WTC11 (cell line): ENCODE measurements at regions not wholly inside any gene's neighbourhood (a gene's known extent, or its start where the extent isn't known, plus 50 kb on each side); places are given as distances from the start of the nearest gene placed in this dataset.

Experiments
- ATAC-seq: fragments of 200-7000 bp; cut with Tn5 transposase; 2 replicates; pipeline ENCODE4 v1.10.0; 2021; ENCODE audit warnings: mild to moderate bottlenecking, moderate library complexity
- CTCF ChIA-PET: fragments of 300-600 bp; sonication (Branson Sonifier 250); formaldehyde crosslinking; loops from one replicate; lab custom pipeline; 2021; ENCODE audit warnings: antibody characterized with exemption; lab: Charles Lee
- POLR2A ChIA-PET: fragments of 350-600 bp; sonication (Branson Sonifier 250); formaldehyde crosslinking; loops from one replicate; lab custom pipeline; 2021; ENCODE audit warnings: antibody characterized with exemption; lab: Charles Lee
- DNase-seq: peaks from one replicate; pipeline ENCODE4 v3.0.0; 2021; ENCODE audit warnings: low spot score
- H3K27ac Mint-ChIP-seq: 2 replicates; pipeline ENCODE4 v1.8.0; 2021; ENCODE audit warnings: mixed read lengths
- H3K27me3 Mint-ChIP-seq: 2 replicates; pipeline ENCODE4 v1.8.0; 2021; ENCODE audit warnings: low read depth, mild to moderate bottlenecking, moderate library complexity, mixed read lengths
- H3K36me3 Mint-ChIP-seq: 2 replicates; pipeline ENCODE4 v1.8.0; 2021; ENCODE audit warnings: mixed read lengths
- H3K4me1 Mint-ChIP-seq: 2 replicates; pipeline ENCODE4 v1.8.0; 2022; ENCODE audit warnings: mixed read lengths
- H3K4me3 Mint-ChIP-seq: 2 replicates; pipeline ENCODE4 v1.8.0; 2021; ENCODE audit warnings: mild to moderate bottlenecking, moderate library complexity, mixed read lengths
- H3K9me3 Mint-ChIP-seq: 2 replicates; pipeline ENCODE4 v1.8.0; 2021; ENCODE audit warnings: mixed read lengths
- CBFB ChIP-seq: sonication (generic); formaldehyde crosslinking; IDR thresholded peaks from 2 replicates; pipeline ENCODE4 v1.8.1; 2022; ENCODE audit warnings: mild to moderate bottlenecking, low read depth, missing genetic modification reagents
- CDX4 ChIP-seq: fragments of 250-450 bp; sonication (Bioruptor Pico); IDR thresholded peaks from 2 replicates; pipeline ENCODE4 v1.9.0; 2021; ENCODE audit warnings: moderate library complexity, mild to moderate bottlenecking, inconsistent platforms, borderline replicate concordance
- HMGXB4 ChIP-seq: sonication (generic); formaldehyde crosslinking; IDR thresholded peaks from 2 replicates; pipeline ENCODE4 v1.8.1; 2023; ENCODE audit warnings: mild to moderate bottlenecking, moderate library complexity, missing genetic modification reagents
- NR1H2 ChIP-seq: sonication (generic); formaldehyde crosslinking; IDR thresholded peaks from 2 replicates; pipeline ENCODE4 v1.9.0; 2021; ENCODE audit warnings: mild to moderate bottlenecking, moderate library complexity, missing genetic modification reagents
- PRDM15 ChIP-seq: sonication (generic); formaldehyde crosslinking; IDR thresholded peaks from 2 replicates; pipeline ENCODE4 v1.8.0; 2022; ENCODE audit warnings: missing genetic modification reagents
- SMAD4 ChIP-seq: sonication (generic); formaldehyde crosslinking; IDR thresholded peaks from 2 replicates; pipeline ENCODE4 v1.8.0; 2022; ENCODE audit warnings: mild to moderate bottlenecking, missing genetic modification reagents
- TF ChIP-seq, protein P1 (sequence below): fragments of 250-450 bp; sonication (Bioruptor Pico); IDR thresholded peaks from 2 replicates; pipeline ENCODE4 v1.9.0; 2021; ENCODE audit warnings: mild to moderate bottlenecking
- TF ChIP-seq, protein P2 (sequence below): fragments of 250-450 bp; sonication (Bioruptor Pico); IDR thresholded peaks from 2 replicates; pipeline ENCODE4 v1.8.0; 2021; ENCODE audit warnings: mild to moderate bottlenecking
- TF ChIP-seq, protein P3 (sequence below): fragments of 250-450 bp; sonication (Bioruptor Pico); IDR thresholded peaks from 2 replicates; pipeline ENCODE4 v1.9.0; 2021; ENCODE audit warnings: mild to moderate bottlenecking
- TF ChIP-seq, protein P4 (sequence below): sonication (generic); formaldehyde crosslinking; IDR thresholded peaks from 2 replicates; pipeline ENCODE4 v1.8.1; 2023; ENCODE audit warnings: mild to moderate bottlenecking, missing genetic modification reagents, borderline replicate concordance

- Mint-ChIP-seq H3K27ac (no peak overlapping the region), H3K4me3 (no peak overlapping the region), H3K36me3 (peaks cover 12% of the 10 kb centered on the region), H3K4me1 (peaks cover 38% of the 10 kb centered on the region), H3K9me3 (peaks cover 13% of the 10 kb centered on the region), H3K27me3 (no peaks in the 10 kb centered on the region; the same call in 1 of the 2 replicates)
- CTCF ChIA-PET, result no interaction called here
- ATAC-seq (no peak), DNase-seq (no peak)
- POLR2A ChIA-PET, result no interaction called here
- TF ChIP-seq HMGXB4 (CRISPR knock-in tag) (no peak), SMAD4 (CRISPR knock-in tag) (no peak), NR1H2 (CRISPR knock-in tag) (no peak), PRDM15 (no peak), CDX4 (CRISPR knock-in tag) (no peak), CBFB (CRISPR knock-in tag) (no peak)
- TF ChIP-seq, protein P1, sequence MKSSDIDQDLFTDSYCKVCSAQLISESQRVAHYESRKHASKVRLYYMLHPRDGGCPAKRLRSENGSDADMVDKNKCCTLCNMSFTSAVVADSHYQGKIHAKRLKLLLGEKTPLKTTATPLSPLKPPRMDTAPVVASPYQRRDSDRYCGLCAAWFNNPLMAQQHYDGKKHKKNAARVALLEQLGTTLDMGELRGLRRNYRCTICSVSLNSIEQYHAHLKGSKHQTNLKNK (CRISPR knock-in tag), result no peak
- TF ChIP-seq, protein P2, sequence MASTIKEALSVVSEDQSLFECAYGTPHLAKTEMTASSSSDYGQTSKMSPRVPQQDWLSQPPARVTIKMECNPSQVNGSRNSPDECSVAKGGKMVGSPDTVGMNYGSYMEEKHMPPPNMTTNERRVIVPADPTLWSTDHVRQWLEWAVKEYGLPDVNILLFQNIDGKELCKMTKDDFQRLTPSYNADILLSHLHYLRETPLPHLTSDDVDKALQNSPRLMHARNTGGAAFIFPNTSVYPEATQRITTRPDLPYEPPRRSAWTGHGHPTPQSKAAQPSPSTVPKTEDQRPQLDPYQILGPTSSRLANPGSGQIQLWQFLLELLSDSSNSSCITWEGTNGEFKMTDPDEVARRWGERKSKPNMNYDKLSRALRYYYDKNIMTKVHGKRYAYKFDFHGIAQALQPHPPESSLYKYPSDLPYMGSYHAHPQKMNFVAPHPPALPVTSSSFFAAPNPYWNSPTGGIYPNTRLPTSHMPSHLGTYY (CRISPR knock-in tag), result no peak
- TF ChIP-seq, protein P3, sequence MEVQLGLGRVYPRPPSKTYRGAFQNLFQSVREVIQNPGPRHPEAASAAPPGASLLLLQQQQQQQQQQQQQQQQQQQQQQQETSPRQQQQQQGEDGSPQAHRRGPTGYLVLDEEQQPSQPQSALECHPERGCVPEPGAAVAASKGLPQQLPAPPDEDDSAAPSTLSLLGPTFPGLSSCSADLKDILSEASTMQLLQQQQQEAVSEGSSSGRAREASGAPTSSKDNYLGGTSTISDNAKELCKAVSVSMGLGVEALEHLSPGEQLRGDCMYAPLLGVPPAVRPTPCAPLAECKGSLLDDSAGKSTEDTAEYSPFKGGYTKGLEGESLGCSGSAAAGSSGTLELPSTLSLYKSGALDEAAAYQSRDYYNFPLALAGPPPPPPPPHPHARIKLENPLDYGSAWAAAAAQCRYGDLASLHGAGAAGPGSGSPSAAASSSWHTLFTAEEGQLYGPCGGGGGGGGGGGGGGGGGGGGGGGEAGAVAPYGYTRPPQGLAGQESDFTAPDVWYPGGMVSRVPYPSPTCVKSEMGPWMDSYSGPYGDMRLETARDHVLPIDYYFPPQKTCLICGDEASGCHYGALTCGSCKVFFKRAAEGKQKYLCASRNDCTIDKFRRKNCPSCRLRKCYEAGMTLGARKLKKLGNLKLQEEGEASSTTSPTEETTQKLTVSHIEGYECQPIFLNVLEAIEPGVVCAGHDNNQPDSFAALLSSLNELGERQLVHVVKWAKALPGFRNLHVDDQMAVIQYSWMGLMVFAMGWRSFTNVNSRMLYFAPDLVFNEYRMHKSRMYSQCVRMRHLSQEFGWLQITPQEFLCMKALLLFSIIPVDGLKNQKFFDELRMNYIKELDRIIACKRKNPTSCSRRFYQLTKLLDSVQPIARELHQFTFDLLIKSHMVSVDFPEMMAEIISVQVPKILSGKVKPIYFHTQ (CRISPR knock-in tag), result no peak
- TF ChIP-seq, protein P4, sequence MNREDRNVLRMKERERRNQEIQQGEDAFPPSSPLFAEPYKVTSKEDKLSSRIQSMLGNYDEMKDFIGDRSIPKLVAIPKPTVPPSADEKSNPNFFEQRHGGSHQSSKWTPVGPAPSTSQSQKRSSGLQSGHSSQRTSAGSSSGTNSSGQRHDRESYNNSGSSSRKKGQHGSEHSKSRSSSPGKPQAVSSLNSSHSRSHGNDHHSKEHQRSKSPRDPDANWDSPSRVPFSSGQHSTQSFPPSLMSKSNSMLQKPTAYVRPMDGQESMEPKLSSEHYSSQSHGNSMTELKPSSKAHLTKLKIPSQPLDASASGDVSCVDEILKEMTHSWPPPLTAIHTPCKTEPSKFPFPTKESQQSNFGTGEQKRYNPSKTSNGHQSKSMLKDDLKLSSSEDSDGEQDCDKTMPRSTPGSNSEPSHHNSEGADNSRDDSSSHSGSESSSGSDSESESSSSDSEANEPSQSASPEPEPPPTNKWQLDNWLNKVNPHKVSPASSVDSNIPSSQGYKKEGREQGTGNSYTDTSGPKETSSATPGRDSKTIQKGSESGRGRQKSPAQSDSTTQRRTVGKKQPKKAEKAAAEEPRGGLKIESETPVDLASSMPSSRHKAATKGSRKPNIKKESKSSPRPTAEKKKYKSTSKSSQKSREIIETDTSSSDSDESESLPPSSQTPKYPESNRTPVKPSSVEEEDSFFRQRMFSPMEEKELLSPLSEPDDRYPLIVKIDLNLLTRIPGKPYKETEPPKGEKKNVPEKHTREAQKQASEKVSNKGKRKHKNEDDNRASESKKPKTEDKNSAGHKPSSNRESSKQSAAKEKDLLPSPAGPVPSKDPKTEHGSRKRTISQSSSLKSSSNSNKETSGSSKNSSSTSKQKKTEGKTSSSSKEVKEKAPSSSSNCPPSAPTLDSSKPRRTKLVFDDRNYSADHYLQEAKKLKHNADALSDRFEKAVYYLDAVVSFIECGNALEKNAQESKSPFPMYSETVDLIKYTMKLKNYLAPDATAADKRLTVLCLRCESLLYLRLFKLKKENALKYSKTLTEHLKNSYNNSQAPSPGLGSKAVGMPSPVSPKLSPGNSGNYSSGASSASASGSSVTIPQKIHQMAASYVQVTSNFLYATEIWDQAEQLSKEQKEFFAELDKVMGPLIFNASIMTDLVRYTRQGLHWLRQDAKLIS (CRISPR knock-in tag), result no peak
Measured at GRCh38 chr19:30272554-30272953, 99.6 kb upstream of the ZNF536 start.
